ENCODE measurements at regions not wholly inside any gene's neighbourhood (a gene's known extent, or its start where the extent isn't known, plus 50 kb on each side); places are given as distances from the start of the nearest gene placed in this dataset.

DNA sequence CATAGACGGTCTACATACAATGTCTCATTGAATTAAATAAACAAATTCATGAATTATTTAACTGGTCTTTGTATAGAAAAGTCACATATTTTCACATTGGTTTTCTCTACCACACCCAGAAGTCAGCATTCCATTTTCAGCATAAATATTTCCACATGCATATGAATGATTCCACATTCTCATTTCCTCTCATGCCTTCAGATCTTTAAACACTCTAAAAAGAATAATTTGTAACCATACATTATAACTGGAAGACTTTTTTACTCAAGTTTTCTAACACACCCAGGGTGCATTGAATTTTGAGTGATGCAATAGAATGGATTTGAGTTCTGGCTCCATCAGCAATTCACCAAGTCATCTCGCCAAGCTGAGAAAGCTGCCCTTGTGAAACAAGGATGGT, 501.8 kb upstream of the TENM4 start:
- H3K9ac ChIP-seq (ENCODE audit: low read length), result no peak overlapping the region
- no peaks in the 10 kb centered on the region for H3K36me3 ChIP-seq (ENCODE audit: control insufficient read depth, insufficient read depth, low read length)
- no peak overlapping the region for H3K4me3 ChIP-seq (ENCODE audit: low read length)
- no peaks in the 10 kb centered on the region for H3K9me3 ChIP-seq (ENCODE audit: control insufficient read depth, low read length)
- H3K27me3 ChIP-seq (ENCODE audit: control insufficient read depth, insufficient read depth, low read length), result no peaks in the 10 kb centered on the region
- H3K4me1 ChIP-seq (ENCODE audit: control insufficient read depth, insufficient read depth, low read length), result no peaks in the 10 kb centered on the region

GRCh38 chr11:79942090-79942489, 501.3 kb upstream of the TENM4 start:
- Histone ChIP-seq H3K9ac (ENCODE audit: low read length) (no peak overlapping the region), H3K4me3 (ENCODE audit: low read length) (no peak overlapping the region), H3K36me3 (ENCODE audit: control insufficient read depth, insufficient read depth, low read length) (no peaks in the 10 kb centered on the region), H3K27me3 (ENCODE audit: control insufficient read depth, insufficient read depth, low read length) (no peaks in the 10 kb centered on the region), H3K9me3 (ENCODE audit: control insufficient read depth, low read length) (no peaks in the 10 kb centered on the region), H3K4me1 (ENCODE audit: control insufficient read depth, insufficient read depth, low read length) (no peaks in the 10 kb centered on the region)

DNA sequence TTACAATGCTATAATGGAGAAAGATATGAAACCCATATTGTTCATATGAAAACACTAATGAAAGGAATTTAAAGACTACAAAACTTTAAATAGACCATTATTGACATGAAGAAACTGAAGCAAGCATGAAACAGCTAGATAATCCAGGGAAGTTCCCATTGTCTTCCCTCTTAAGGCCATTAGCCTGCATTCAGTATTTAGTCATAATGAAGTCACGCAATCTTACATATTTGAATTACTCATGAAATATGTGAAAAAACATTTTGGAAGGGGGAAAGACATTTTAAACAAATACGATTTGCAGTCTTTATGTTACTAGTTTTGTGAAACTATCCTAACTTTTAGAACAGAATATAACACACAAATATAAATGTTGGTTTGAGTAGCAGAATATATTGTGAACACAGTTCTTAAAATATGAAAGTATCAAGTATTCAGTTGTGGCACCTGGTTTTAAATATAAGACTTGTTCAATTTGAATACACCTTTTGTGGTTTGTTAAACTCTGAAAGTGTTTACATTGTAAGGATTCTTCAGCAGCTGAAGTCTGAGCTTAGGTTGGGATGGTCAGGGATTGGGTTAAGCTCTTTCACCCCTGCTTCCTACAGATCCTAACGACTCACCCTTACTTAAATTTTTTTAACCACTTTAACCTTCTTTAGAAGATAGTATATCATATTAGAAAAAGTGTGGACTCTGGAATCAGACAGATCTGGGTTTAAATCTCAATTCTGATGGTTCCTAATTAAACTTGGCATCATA, 500.3 kb upstream of the TENM4 start:
- Histone ChIP-seq H3K4me1 (ENCODE audit: control insufficient read depth, insufficient read depth, low read length) (no peaks in the 10 kb centered on the region), H3K9me3 (ENCODE audit: control insufficient read depth, low read length) (no peaks in the 10 kb centered on the region), H3K4me3 (ENCODE audit: low read length) (no peak overlapping the region), H3K9ac (ENCODE audit: low read length) (no peak overlapping the region), H3K27me3 (ENCODE audit: control insufficient read depth, insufficient read depth, low read length) (no peaks in the 10 kb centered on the region), H3K36me3 (ENCODE audit: control insufficient read depth, insufficient read depth, low read length) (no peaks in the 10 kb centered on the region)

DNA sequence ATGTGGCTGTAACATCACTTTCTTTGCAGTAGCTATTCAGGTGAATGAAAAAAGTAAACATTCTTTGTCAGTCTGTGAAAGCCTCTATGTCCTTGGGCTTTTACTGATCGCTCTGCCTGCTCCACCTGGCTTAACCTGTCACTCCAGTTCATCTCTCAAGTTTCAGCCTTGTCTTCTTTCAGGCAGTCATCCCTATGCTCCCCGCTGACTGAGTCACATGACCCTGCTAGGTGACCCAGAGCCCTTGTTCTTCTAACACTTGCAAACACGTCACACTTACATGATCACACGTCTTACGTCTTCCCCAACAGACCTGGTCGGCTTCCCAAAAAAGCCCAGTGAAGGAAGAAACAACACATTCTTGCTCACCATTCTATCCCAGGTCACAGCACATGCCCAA, 499.3 kb upstream of the TENM4 start:
- no peaks in the 10 kb centered on the region for H3K27me3 ChIP-seq (ENCODE audit: control insufficient read depth, insufficient read depth, low read length)
- no peak overlapping the region for H3K9ac ChIP-seq (ENCODE audit: low read length)
- no peaks in the 10 kb centered on the region for H3K36me3 ChIP-seq (ENCODE audit: control insufficient read depth, insufficient read depth, low read length)
- no peak overlapping the region for H3K4me3 ChIP-seq (ENCODE audit: low read length)
- no peaks in the 10 kb centered on the region for H3K9me3 ChIP-seq (ENCODE audit: control insufficient read depth, low read length)
- no peaks in the 10 kb centered on the region for H3K4me1 ChIP-seq (ENCODE audit: control insufficient read depth, insufficient read depth, low read length)

GRCh38 chr11:79939111-79939510, 498.3 kb upstream of the TENM4 start:
- Histone ChIP-seq H3K4me3 (ENCODE audit: low read length) (no peak overlapping the region), H3K9me3 (ENCODE audit: control insufficient read depth, low read length) (no peaks in the 10 kb centered on the region), H3K4me1 (ENCODE audit: control insufficient read depth, insufficient read depth, low read length) (no peaks in the 10 kb centered on the region), H3K36me3 (ENCODE audit: control insufficient read depth, insufficient read depth, low read length) (no peaks in the 10 kb centered on the region), H3K9ac (ENCODE audit: low read length) (no peak overlapping the region), H3K27me3 (ENCODE audit: control insufficient read depth, insufficient read depth, low read length) (no peaks in the 10 kb centered on the region)

DNA sequence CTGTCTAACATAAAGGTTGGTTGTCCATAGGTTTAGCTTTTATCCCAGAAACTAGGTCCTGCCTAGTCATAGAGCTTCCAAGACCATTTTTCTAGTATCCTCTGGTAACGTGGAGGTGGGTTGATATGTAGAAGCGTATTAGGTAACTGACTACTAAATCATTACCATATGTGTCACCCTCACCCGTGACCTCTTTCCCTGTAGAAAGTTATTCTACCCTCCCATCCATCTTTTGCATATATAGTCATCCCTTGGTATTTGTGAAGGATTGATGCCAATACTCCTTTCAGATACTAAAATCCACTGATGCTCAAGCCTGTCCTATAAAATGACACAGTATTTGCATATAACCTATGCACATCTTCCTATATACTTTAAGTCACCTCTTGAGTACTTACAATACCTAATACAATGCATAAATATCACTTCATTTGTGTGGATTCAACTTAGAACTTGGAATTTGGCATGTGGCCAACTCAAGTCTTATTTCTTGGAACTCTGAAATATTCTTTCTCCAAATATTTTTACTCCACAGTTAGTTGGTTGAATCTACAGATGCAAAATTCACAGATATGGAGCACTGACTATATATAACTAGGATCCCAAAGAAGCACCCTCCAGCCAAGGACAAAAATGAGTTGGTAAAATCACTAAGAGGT, 497.0 kb upstream of the TENM4 start:
- Histone ChIP-seq H3K36me3 (ENCODE audit: control insufficient read depth, insufficient read depth, low read length) (no peaks in the 10 kb centered on the region), H3K4me3 (ENCODE audit: low read length) (no peak overlapping the region), H3K4me1 (ENCODE audit: control insufficient read depth, insufficient read depth, low read length) (no peaks in the 10 kb centered on the region), H3K9me3 (ENCODE audit: control insufficient read depth, low read length) (no peaks in the 10 kb centered on the region), H3K9ac (ENCODE audit: low read length) (no peak overlapping the region), H3K27me3 (ENCODE audit: control insufficient read depth, insufficient read depth, low read length) (no peaks in the 10 kb centered on the region)

GRCh38 chr11:79932612-79933011, 491.8 kb upstream of the TENM4 start:
- Histone ChIP-seq H3K9ac (ENCODE audit: low read length) (no peak overlapping the region), H3K36me3 (ENCODE audit: control insufficient read depth, insufficient read depth, low read length) (no peaks in the 10 kb centered on the region)

GRCh38 chr11:79931692-79932091, 490.9 kb upstream of the TENM4 start:
- Histone ChIP-seq H3K4me1 (ENCODE audit: control insufficient read depth, insufficient read depth, low read length) (peaks cover 4% of the 10 kb centered on the region), H3K9me3 (ENCODE audit: control insufficient read depth, low read length) (no peaks in the 10 kb centered on the region), H3K27me3 (ENCODE audit: control insufficient read depth, insufficient read depth, low read length) (no peaks in the 10 kb centered on the region), H3K36me3 (ENCODE audit: control insufficient read depth, insufficient read depth, low read length) (no peaks in the 10 kb centered on the region), H3K9ac (ENCODE audit: low read length) (no peak overlapping the region), H3K4me3 (ENCODE audit: low read length) (no peak overlapping the region)

More at GRCh38 chr11:79932612-79933011, 491.8 kb upstream of the TENM4 start:
- no peak overlapping the region for H3K4me3 ChIP-seq (ENCODE audit: low read length)
- no peaks in the 10 kb centered on the region for H3K27me3 ChIP-seq (ENCODE audit: control insufficient read depth, insufficient read depth, low read length)
- H3K9me3 ChIP-seq (ENCODE audit: control insufficient read depth, low read length), result no peaks in the 10 kb centered on the region
- peaks cover 4% of the 10 kb centered on the region for H3K4me1 ChIP-seq (ENCODE audit: control insufficient read depth, insufficient read depth, low read length)

DNA sequence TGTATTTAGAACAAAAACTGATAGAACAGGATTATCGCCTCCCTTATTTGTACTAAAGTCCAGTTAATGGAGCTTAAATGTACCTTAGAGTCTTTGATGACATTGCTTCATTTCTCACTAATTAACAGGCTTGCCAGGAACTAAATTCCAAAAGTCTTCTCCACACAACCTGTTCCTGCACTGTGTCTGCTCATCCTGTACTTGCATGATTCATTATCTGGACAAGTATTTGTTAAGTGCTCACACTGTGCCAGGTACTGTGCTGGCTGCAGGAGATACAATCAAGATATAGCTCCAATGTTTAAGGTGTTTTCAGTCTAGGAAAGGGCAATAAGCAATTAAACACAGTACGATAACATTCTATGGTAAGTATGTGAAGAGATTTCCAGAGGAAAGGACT, 485.9 kb upstream of the TENM4 start:
- Histone ChIP-seq H3K36me3 (ENCODE audit: control insufficient read depth, insufficient read depth, low read length) (no peaks in the 10 kb centered on the region), H3K4me3 (ENCODE audit: low read length) (no peak overlapping the region), H3K27me3 (ENCODE audit: control insufficient read depth, insufficient read depth, low read length) (no peaks in the 10 kb centered on the region)

DNA sequence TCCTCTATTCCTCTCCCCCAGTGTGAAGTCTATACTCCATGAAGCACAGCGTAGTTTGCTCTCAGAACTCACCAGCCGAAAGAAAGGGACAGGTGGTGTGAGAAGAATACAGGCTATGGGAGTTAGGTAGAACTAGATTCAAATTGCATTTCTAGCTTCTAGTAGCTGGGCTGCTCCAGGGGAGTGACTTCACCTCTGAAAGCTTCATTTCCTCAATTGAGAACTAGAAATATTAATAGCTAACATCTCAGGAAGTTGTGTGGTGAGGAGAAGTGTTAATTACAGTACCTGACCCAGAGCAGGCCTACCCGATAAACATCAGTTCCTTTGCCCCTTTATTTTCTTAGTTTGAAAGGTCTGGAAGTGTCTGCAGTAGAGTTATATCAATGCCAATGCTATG, 484.7 kb upstream of the TENM4 start:
- Histone ChIP-seq H3K9me3 (ENCODE audit: control insufficient read depth, low read length) (no peaks in the 10 kb centered on the region), H3K4me3 (ENCODE audit: low read length) (no peak overlapping the region), H3K4me1 (ENCODE audit: control insufficient read depth, insufficient read depth, low read length) (peaks cover 4% of the 10 kb centered on the region), H3K36me3 (ENCODE audit: control insufficient read depth, insufficient read depth, low read length) (no peaks in the 10 kb centered on the region), H3K9ac (ENCODE audit: low read length) (no peak overlapping the region), H3K27me3 (ENCODE audit: control insufficient read depth, insufficient read depth, low read length) (no peaks in the 10 kb centered on the region)

More for the DNA sequence above, 485.9 kb upstream of the TENM4 start:
- Histone ChIP-seq H3K9ac (ENCODE audit: low read length) (no peak overlapping the region), H3K4me1 (ENCODE audit: control insufficient read depth, insufficient read depth, low read length) (peaks cover 4% of the 10 kb centered on the region), H3K9me3 (ENCODE audit: control insufficient read depth, low read length) (no peaks in the 10 kb centered on the region)

GRCh38 chr11:79922641-79923040, 481.8 kb upstream of the TENM4 start:
- Histone ChIP-seq H3K36me3 (ENCODE audit: control insufficient read depth, insufficient read depth, low read length) (no peaks in the 10 kb centered on the region), H3K4me3 (ENCODE audit: low read length) (no peak overlapping the region), H3K27me3 (ENCODE audit: control insufficient read depth, insufficient read depth, low read length) (no peaks in the 10 kb centered on the region), H3K9ac (ENCODE audit: low read length) (no peak overlapping the region), H3K4me1 (ENCODE audit: control insufficient read depth, insufficient read depth, low read length) (no peaks in the 10 kb centered on the region), H3K9me3 (ENCODE audit: control insufficient read depth, low read length) (no peaks in the 10 kb centered on the region)

DNA sequence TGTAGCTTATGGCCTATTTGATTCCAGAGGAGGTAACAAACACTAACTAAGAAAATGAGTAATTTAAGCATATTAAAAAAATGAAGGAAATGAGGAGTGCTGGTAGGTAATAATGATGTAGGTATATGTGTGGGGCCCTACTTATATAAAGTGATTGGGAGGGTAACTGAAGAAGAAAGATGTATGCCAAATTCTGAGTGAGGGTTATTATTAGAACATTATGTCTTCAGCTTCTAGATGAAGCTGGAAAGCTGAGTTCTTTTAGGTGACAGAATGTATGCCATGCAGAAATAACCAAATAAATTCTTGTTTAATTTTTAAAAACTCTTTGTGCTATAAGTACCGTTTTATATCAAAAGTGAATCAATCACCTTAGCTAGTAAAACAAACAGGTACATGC, 479.6 kb upstream of the TENM4 start:
- H3K9ac ChIP-seq (ENCODE audit: low read length), result no peak overlapping the region
- no peaks in the 10 kb centered on the region for H3K9me3 ChIP-seq (ENCODE audit: control insufficient read depth, low read length)
- no peak overlapping the region for H3K4me3 ChIP-seq (ENCODE audit: low read length)
- H3K27me3 ChIP-seq (ENCODE audit: control insufficient read depth, insufficient read depth, low read length), result no peaks in the 10 kb centered on the region
- H3K36me3 ChIP-seq (ENCODE audit: control insufficient read depth, insufficient read depth, low read length), result no peaks in the 10 kb centered on the region
- no peaks in the 10 kb centered on the region for H3K4me1 ChIP-seq (ENCODE audit: control insufficient read depth, insufficient read depth, low read length)
